ENCODE measurements at regions not wholly inside any gene's neighbourhood (a gene's known extent, or its start where the extent isn't known, plus 50 kb on each side); places are given as distances from the start of the nearest gene placed in this dataset.

DNA sequence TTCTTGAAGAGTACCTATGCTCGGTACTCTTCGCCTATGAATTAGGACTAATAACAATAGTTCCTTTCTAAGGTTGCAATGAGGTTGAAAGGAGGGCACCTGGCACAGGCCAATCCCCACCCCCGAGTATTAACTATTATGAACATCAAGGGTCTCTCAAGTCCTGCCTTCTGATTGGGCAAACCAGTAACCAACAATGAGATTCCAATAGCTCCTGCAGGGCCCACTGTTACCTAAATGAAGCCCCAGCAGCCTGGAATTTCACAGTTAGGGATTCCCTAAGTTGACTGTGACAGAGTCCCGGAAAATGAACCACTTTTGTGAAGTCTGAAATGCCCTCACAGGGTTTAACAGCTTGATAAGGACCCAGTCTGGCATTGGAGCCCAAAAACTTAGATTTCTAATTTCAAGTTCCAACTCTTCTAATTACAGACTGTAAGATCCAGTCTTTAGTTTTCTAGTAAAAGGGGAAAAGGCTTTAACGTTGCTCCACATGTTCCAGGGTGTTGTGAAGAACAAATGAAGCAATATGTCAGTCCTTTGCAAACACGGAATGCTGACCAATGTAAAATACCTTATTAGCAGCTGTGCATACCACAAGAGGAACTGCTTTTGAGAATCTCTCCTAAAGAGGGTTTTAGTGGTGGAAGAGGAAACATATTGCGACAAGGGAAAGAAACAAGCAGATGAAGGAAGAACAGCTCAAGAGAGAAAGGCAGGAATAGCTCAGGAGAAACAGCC lies 277.7 kb upstream of the MAP2 start:
- Histone ChIP-seq H4K20me1 (ENCODE audit: insufficient read depth, low read length) (no peaks in the 10 kb centered on the region), H2AFZ (ENCODE audit: insufficient read depth, low read depth, low read length, poor library complexity, severe bottlenecking) (peak overlapping the region; percentile 6), H3K79me2 (ENCODE audit: insufficient read depth, low read length) (no peaks in the 10 kb centered on the region), H3K36me3 (replicated peaks in 1 of 2; ENCODE audit: control insufficient read depth in 1 of 2, insufficient read depth in 2 of 2, low read length in 2 of 2) (no peaks in the 10 kb centered on the region), H3K4me3 (replicated peaks in 1 of 3; ENCODE audit: low read depth in 2 of 3, low read length in 3 of 3) (peak overlapping the region in 1 of 3 experiments; percentile 35), H3K27ac (ENCODE audit: low read depth in 1 of 2, low read length in 2 of 2) (peak overlapping the region in 1 of 2 donors; percentile 37), H3K27me3 (ENCODE audit: control insufficient read depth in 2 of 2, insufficient read depth in 2 of 2, low read length in 2 of 2) (no peaks in the 10 kb centered on the region), H3K9me3 (replicated peaks in 1 of 2; ENCODE audit: control insufficient read depth in 1 of 2, insufficient read depth in 1 of 2, low read length in 2 of 2) (no peaks in the 10 kb centered on the region), H3K4me1 (ENCODE audit: control insufficient read depth in 1 of 2, insufficient read depth in 2 of 2, low read length in 2 of 2) (peaks cover 23 to 28% of the 10 kb centered on the region in 2 donors), H3K9ac (ENCODE audit: insufficient read depth, low read length, poor library complexity, severe bottlenecking) (no peak overlapping the region), H3K4me2 (replicated peaks; ENCODE audit: extremely low read depth, low read length, poor library complexity, severe bottlenecking) (peak overlapping the region; percentile 50)
- H3K27me3 Mint-ChIP-seq (ENCODE audit: low read depth in 3 of 3), result peaks cover 0 to 2% (median 0%) of the 10 kb centered on the region in 3 donors
- DNase-seq, result peak in 2 of 3 donors; percentile 5 to 18
- TF ChIP-seq, protein P1, sequence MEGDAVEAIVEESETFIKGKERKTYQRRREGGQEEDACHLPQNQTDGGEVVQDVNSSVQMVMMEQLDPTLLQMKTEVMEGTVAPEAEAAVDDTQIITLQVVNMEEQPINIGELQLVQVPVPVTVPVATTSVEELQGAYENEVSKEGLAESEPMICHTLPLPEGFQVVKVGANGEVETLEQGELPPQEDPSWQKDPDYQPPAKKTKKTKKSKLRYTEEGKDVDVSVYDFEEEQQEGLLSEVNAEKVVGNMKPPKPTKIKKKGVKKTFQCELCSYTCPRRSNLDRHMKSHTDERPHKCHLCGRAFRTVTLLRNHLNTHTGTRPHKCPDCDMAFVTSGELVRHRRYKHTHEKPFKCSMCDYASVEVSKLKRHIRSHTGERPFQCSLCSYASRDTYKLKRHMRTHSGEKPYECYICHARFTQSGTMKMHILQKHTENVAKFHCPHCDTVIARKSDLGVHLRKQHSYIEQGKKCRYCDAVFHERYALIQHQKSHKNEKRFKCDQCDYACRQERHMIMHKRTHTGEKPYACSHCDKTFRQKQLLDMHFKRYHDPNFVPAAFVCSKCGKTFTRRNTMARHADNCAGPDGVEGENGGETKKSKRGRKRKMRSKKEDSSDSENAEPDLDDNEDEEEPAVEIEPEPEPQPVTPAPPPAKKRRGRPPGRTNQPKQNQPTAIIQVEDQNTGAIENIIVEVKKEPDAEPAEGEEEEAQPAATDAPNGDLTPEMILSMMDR (IDR thresholded peaks at IDR 0.05), result no peak
- H3K4me3 Mint-ChIP-seq, result peak overlapping the region in 1 of 2 donors; percentile 62
- no peaks in the 10 kb centered on the region for H3K36me3 Mint-ChIP-seq
- H3K9me3 Mint-ChIP-seq, result no peaks in the 10 kb centered on the region
- H3K27ac Mint-ChIP-seq, result peak overlapping the region in 3 of 7 donors; percentile 7 to 67 (median 64)
- intact Hi-C loops (cut with micrococcal nuclease), result no loop called here
- WGBS (ENCODE audit: insufficient coverage), result no CpG with 5 or more reads among the region's 7 CpGs
- peaks cover 30% of the 10 kb centered on the region for H3K4me1 Mint-ChIP-seq

DNA sequence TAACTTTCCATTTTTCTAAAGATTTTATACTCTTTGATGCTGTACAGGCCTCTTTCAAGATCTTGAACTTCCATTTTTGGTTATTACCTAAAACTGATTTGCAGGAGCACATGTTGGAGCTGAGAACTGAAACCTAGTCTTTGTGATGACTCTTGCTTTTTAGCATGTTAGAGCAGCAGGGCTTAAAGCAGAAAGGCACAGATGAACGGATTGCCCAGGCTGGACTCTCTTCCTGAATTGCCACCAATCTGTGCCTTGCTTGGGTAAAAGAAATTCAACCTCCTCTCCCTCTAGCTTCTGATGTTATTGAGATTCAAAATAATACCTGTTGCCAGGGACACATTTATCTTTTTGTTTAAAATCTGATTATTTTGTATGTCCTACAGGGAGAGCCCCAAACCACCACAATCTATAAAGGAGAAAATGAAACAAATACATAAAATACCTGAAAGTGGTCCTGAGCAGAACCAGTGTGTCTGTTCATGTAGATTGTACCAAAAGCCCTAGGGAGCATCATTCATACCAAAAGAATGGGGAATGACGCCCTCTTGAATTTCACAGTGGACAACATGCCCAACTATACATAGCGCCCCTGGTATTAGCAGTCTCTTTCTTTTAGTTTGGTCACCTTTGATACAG lies 277.0 kb upstream of the MAP2 start:
- Histone ChIP-seq H3K36me3 (replicated peaks in 1 of 2; ENCODE audit: control insufficient read depth in 1 of 2, insufficient read depth in 2 of 2, low read length in 2 of 2) (no peaks in the 10 kb centered on the region), H4K20me1 (ENCODE audit: insufficient read depth, low read length) (no peaks in the 10 kb centered on the region), H3K9ac (ENCODE audit: insufficient read depth, low read length, poor library complexity, severe bottlenecking) (peak overlapping the region; percentile 24), H3K27me3 (ENCODE audit: control insufficient read depth in 2 of 2, insufficient read depth in 2 of 2, low read length in 2 of 2) (no peaks in the 10 kb centered on the region), H3K79me2 (ENCODE audit: insufficient read depth, low read length) (no peaks in the 10 kb centered on the region), H3K9me3 (replicated peaks in 1 of 2; ENCODE audit: control insufficient read depth in 1 of 2, insufficient read depth in 1 of 2, low read length in 2 of 2) (no peaks in the 10 kb centered on the region), H3K27ac (ENCODE audit: low read depth in 1 of 2, low read length in 2 of 2) (peak overlapping the region in 1 of 2 donors; percentile 37), H2AFZ (ENCODE audit: insufficient read depth, low read depth, low read length, poor library complexity, severe bottlenecking) (peak overlapping the region; percentile 6), H3K4me1 (ENCODE audit: control insufficient read depth in 1 of 2, insufficient read depth in 2 of 2, low read length in 2 of 2) (peaks cover 23 to 28% of the 10 kb centered on the region in 2 donors), H3K4me2 (replicated peaks; ENCODE audit: extremely low read depth, low read length, poor library complexity, severe bottlenecking) (peak overlapping the region; percentile 50), H3K4me3 (replicated peaks in 1 of 3; ENCODE audit: low read depth in 2 of 3, low read length in 3 of 3) (peak overlapping the region in 1 of 3 experiments; percentile 35)
- Mint-ChIP-seq H3K36me3 (no peaks in the 10 kb centered on the region), H3K27me3 (ENCODE audit: low read depth in 3 of 3) (peaks cover 0 to 2% (median 0%) of the 10 kb centered on the region in 3 donors), H3K4me1 (peaks cover 32% of the 10 kb centered on the region), H3K27ac (peak overlapping the region in 5 of 7 donors; percentile 7 to 67 (median 62)), H3K4me3 (peak overlapping the region; percentile 4 to 62), H3K9me3 (no peaks in the 10 kb centered on the region)
- TF ChIP-seq, protein P1 (IDR thresholded peaks at IDR 0.05), result no peak
- WGBS (ENCODE audit: insufficient coverage), result 90% methylated on average over 2 of the region's 3 CpGs
- peak in 1 of 3 donors; percentile 5 for DNase-seq
- intact Hi-C loops (cut with micrococcal nuclease), result no loop called here
